ENCODE measurements at regions not wholly inside any gene's neighbourhood (a gene's known extent, or its start where the extent isn't known, plus 50 kb on each side); places are given as distances from the start of the nearest gene placed in this dataset.

- TF ChIP-seq SUZ12 (IDR thresholded peaks at IDR 0.05; ENCODE audit: extremely low read depth, insufficient read depth, insufficient read length) (no peak), YY1 (IDR thresholded peaks at IDR 0.05; ENCODE audit: insufficient read depth, insufficient read length) (no peak)
Measured at GRCh38 chr2:236899950-236900640, 185.6 kb upstream of the COPS8 start.

All from NT2/D1 (cell line).